ENCODE measurements at regions not wholly inside any gene's neighbourhood (a gene's known extent, or its start where the extent isn't known, plus 50 kb on each side); places are given as distances from the start of the nearest gene placed in this dataset.

- H3K4me3 ChIP-seq, result no peak overlapping the region
- H3K4me1 ChIP-seq, result no peaks in the 10 kb centered on the region
- TF ChIP-seq CTCF (IDR thresholded peaks at IDR 0.05) (peak in 4 of 6 experiments; percentile 13 to 30 (median 24)), POLR2A (IDR thresholded peaks at IDR 0.05) (no peak)
- H3K9me3 ChIP-seq, result no peaks in the 10 kb centered on the region
- DNase-seq, result no peak
- no peak overlapping the region for H3K27ac ChIP-seq
- H3K27me3 ChIP-seq, result no peaks in the 10 kb centered on the region
- H3K36me3 ChIP-seq, result no peaks in the 10 kb centered on the region
These were observed 431.6 kb upstream of the NFE2L3 start for GRCh38 chr7:25720427-25720826.

GRCh38 chr7:25722856-25723255, 429.1 kb upstream of the NFE2L3 start:
- no peaks in the 10 kb centered on the region for H3K4me1 ChIP-seq
- no peak overlapping the region for H3K4me3 ChIP-seq
- H3K27me3 ChIP-seq, result no peaks in the 10 kb centered on the region
- H3K27ac ChIP-seq, result no peak overlapping the region
- no peaks in the 10 kb centered on the region for H3K36me3 ChIP-seq
- no peak for TF ChIP-seq CTCF (IDR thresholded peaks at IDR 0.05)
- TF ChIP-seq POLR2A (IDR thresholded peaks at IDR 0.05), result no peak
- no peaks in the 10 kb centered on the region for H3K9me3 ChIP-seq
- DNase-seq, result no peak

GRCh38 chr7:25725451-25725850, 426.5 kb upstream of the NFE2L3 start:
- H3K36me3 ChIP-seq, result no peaks in the 10 kb centered on the region
- H3K4me3 ChIP-seq, result no peak overlapping the region
- no peak for DNase-seq
- no peaks in the 10 kb centered on the region for H3K27me3 ChIP-seq
- H3K4me1 ChIP-seq, result no peaks in the 10 kb centered on the region
- peak overlapping the region in 1 of 4 donors; percentile 19 for H3K27ac ChIP-seq
- TF ChIP-seq CTCF (IDR thresholded peaks at IDR 0.05) (no peak), POLR2A (IDR thresholded peaks at IDR 0.05) (no peak)
- H3K9me3 ChIP-seq, result no peaks in the 10 kb centered on the region

GRCh38 chr7:25726170-25726780, 425.7 kb upstream of the NFE2L3 start:
- no peaks in the 10 kb centered on the region for H3K4me1 ChIP-seq
- no peaks in the 10 kb centered on the region for H3K36me3 ChIP-seq
- no peaks in the 10 kb centered on the region for H3K27me3 ChIP-seq
- TF ChIP-seq POLR2A (IDR thresholded peaks at IDR 0.05), result no peak
- TF ChIP-seq CTCF (IDR thresholded peaks at IDR 0.05), result no peak
- H3K9me3 ChIP-seq, result no peaks in the 10 kb centered on the region
- DNase-seq, result no peak
- peak overlapping the region in 1 of 4 donors; percentile 20 for H3K27ac ChIP-seq
- H3K4me3 ChIP-seq, result no peak overlapping the region

GRCh38 chr7:25726781-25727311, 425.2 kb upstream of the NFE2L3 start:
- Histone ChIP-seq H3K36me3 (no peaks in the 10 kb centered on the region), H3K9me3 (no peaks in the 10 kb centered on the region), H3K4me3 (no peak overlapping the region), H3K27me3 (no peaks in the 10 kb centered on the region), H3K27ac (no peak overlapping the region), H3K4me1 (no peaks in the 10 kb centered on the region)
- no peak for DNase-seq
- TF ChIP-seq CTCF (IDR thresholded peaks at IDR 0.05) (no peak), POLR2A (IDR thresholded peaks at IDR 0.05) (no peak)

Data from Peyer's patch (tissue), 4 donors.